ENCODE measurements at regions not wholly inside any gene's neighbourhood (a gene's known extent, or its start where the extent isn't known, plus 50 kb on each side); places are given as distances from the start of the nearest gene placed in this dataset.
"Not testable (repeated sequence)": the region's sequence is repeated elsewhere in the genome, so short reads cannot be mapped to it uniquely, and the experiment has no call there.

- no peak for TF ChIP-seq CTCF (IDR thresholded peaks at IDR 0.05)
- no peak for DNase-seq (ENCODE audit: low spot score)
- ATAC-seq (ENCODE audit: low FRiP score) = no peak
Observed at GRCh38 chr1:187563191-187563590, 734.4 kb downstream of the PLA2G4A start.

GRCh38 chr1:187566354-187566753 is 737.6 kb downstream of the PLA2G4A start:
- no peak for ATAC-seq (ENCODE audit: low FRiP score)
- no peak for TF ChIP-seq CTCF (IDR thresholded peaks at IDR 0.05)
- no peak for DNase-seq (ENCODE audit: low spot score)

- TF ChIP-seq CTCF (IDR thresholded peaks at IDR 0.05) = no peak
- ATAC-seq (ENCODE audit: low FRiP score) (no peak), DNase-seq (ENCODE audit: low spot score) (no peak)
Observed at GRCh38 chr1:187568067-187568466, 739.3 kb downstream of the PLA2G4A start.

- DNase-seq (ENCODE audit: low spot score) (no peak), ATAC-seq (ENCODE audit: low FRiP score) (no peak)
- no peak for TF ChIP-seq CTCF (IDR thresholded peaks at IDR 0.05)
Observed at GRCh38 chr1:187570166-187570565, 741.4 kb downstream of the PLA2G4A start.

GRCh38 chr1:187577610-187578009 is 748.9 kb downstream of the PLA2G4A start:
- ATAC-seq (ENCODE audit: low FRiP score) (no peak), DNase-seq (ENCODE audit: low spot score) (no peak)
- no peak for TF ChIP-seq CTCF (IDR thresholded peaks at IDR 0.05)

GRCh38 chr1:187588917-187589316 is 760.2 kb downstream of the PLA2G4A start:
- no peak for ATAC-seq (ENCODE audit: low FRiP score)
- TF ChIP-seq CTCF (IDR thresholded peaks at IDR 0.05) = no peak
- DNase-seq (ENCODE audit: low spot score) = no peak

- no peak for TF ChIP-seq CTCF (IDR thresholded peaks at IDR 0.05)
- ATAC-seq (ENCODE audit: low FRiP score) = no peak
- no peak for DNase-seq (ENCODE audit: low spot score)
Observed at GRCh38 chr1:187605736-187606135, 777.0 kb downstream of the PLA2G4A start.

GRCh38 chr1:187615853-187616735 is 787.3 kb downstream of the PLA2G4A start:
- ATAC-seq (ENCODE audit: low FRiP score); DNase-seq (ENCODE audit: low spot score): not testable (repeated sequence)

GRCh38 chr1:187616830-187617229 is 788.1 kb downstream of the PLA2G4A start:
- ATAC-seq (ENCODE audit: low FRiP score); DNase-seq (ENCODE audit: low spot score): not testable (repeated sequence)

Data from omental fat pad (tissue), 3 donors.